22Rv1 (cell line): ENCODE measurements at regions not wholly inside any gene's neighbourhood (a gene's known extent, or its start where the extent isn't known, plus 50 kb on each side); places are given as distances from the start of the nearest gene placed in this dataset.

Experiments
- CTCF ChIP-seq: fragments of 450-650 bp; IDR thresholded peaks from 2 replicates; pipeline ENCODE4 v1.5.1; 2017; ENCODE audit warnings: mild to moderate bottlenecking
- ZFX ChIP-seq: fragments of 450-650 bp; IDR thresholded peaks from 2 replicates; pipeline ENCODE4 v1.6.1; 2017; ENCODE audit warnings: antibody characterized with exemption, borderline replicate concordance

DNA sequence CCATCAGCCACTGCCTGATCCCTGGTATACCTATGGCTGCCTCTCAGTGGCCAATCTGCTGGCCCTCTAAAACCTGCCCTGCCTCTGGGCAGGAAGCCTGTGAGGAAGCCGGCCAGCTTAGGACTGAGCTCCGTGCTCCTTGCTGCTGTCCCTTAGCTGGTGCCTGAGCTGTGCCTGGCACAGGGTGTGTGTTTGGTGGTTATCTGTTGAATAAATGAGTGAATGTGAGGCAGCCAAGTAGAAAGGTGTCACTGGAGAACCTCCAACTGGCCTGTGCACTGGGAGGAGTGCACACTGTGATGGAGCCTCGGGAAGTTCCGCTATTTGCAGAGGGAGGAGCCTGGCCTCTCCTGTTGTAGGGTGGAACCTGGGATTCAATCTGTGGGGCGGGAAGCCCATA lies 63.4 kb upstream of the STUM start:
- TF ChIP-seq CTCF (no peak), ZFX (no peak)
